ENCODE measurements at regions not wholly inside any gene's neighbourhood (a gene's known extent, or its start where the extent isn't known, plus 50 kb on each side); places are given as distances from the start of the nearest gene placed in this dataset.

DNA sequence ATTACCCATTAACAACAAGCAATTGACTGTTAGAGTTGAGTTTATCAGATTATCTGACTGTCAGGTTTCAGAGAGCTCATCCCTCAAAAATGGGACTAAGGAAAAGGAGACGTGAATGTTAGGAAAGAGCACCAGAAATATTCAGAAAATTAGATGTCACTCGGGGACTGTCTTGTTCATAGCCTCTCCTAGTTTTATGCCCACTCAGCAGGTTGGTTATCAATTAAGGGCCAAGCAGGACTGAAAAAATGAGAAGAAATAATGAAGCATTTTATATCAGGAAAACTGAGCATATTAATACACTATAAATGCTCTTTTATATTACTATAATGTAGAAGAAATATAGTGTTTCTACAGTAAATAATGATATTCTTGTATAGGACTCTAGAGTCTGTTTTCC is 188.1 kb upstream of the NRXN1 start:
- TF ChIP-seq, protein P1, sequence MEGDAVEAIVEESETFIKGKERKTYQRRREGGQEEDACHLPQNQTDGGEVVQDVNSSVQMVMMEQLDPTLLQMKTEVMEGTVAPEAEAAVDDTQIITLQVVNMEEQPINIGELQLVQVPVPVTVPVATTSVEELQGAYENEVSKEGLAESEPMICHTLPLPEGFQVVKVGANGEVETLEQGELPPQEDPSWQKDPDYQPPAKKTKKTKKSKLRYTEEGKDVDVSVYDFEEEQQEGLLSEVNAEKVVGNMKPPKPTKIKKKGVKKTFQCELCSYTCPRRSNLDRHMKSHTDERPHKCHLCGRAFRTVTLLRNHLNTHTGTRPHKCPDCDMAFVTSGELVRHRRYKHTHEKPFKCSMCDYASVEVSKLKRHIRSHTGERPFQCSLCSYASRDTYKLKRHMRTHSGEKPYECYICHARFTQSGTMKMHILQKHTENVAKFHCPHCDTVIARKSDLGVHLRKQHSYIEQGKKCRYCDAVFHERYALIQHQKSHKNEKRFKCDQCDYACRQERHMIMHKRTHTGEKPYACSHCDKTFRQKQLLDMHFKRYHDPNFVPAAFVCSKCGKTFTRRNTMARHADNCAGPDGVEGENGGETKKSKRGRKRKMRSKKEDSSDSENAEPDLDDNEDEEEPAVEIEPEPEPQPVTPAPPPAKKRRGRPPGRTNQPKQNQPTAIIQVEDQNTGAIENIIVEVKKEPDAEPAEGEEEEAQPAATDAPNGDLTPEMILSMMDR (IDR thresholded peaks at IDR 0.05; ENCODE audit: low read length, missing control alignments) = no peak
- no peak for DNase-seq (ENCODE audit: low read depth)
- H3K4me3 ChIP-seq (replicated peaks; ENCODE audit: low read depth, low read length) = no peak overlapping the region

DNA sequence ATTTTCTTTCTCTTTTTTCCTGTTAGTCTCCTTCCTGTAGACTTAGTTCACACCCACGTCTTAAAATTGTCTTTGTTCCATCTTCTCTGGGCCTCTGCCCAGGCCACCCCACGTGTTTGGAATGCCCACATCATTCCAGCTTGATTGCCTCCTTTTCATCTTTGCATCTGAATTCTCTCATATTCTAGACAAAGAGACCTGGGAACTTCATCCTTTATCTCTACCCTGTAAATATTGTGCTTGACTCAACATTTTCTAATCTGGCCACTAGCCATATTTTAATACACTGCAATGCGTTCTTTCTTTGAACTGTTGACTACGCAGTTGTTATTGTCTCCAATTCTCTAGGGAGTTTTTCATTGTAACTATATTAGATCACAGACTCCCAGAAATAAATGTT is 187.5 kb upstream of the NRXN1 start:
- H3K4me3 ChIP-seq (replicated peaks; ENCODE audit: low read depth, low read length) = no peak overlapping the region
- DNase-seq (ENCODE audit: low read depth) = peak; percentile 93
- TF ChIP-seq, protein P1 (IDR thresholded peaks at IDR 0.05; ENCODE audit: low read length, missing control alignments) = no peak

DNA sequence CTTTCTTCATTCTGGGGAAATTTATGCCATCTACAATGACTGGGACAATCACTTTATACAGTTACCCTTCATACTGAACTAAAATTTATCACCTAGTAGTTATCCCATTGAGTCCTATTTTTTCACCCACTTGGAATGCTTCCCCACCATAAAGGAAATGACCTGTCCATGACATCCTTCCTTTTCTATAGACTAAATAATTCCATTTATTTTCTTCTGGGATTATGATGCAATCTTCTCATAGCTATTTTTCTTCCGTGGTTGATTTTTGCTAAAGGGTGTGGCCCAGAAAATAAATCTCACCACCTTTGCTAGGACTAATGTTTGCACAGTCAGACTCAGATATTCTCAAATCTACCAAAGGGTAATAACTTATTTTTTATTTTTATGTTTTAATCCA is 186.1 kb upstream of the NRXN1 start:
- no peak overlapping the region for H3K4me3 ChIP-seq (replicated peaks; ENCODE audit: low read depth, low read length)
- TF ChIP-seq, protein P1 (IDR thresholded peaks at IDR 0.05; ENCODE audit: low read length, missing control alignments) = no peak
- DNase-seq (ENCODE audit: low read depth) = peak; percentile 29

DNA sequence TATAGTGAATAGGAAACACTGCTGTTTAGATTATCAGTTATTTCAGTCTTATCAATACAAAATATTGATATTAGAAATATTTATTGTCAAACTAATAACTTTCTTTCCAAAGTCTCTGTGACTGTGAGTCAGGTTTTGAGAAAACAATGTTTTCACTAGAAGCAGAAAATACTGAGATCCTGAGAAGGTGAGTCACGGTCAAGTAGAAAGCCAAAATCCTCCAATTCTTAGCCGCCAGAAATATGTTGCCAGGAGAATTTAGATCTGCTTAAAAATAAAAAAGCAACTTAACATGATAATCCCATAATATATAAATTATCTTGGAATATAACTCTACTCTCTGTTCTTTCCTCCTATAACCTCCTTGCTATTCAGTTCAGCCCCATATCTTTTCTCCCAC is 181.9 kb upstream of the NRXN1 start:
- H3K4me3 ChIP-seq (replicated peaks; ENCODE audit: low read depth, low read length) = no peak overlapping the region

DNA sequence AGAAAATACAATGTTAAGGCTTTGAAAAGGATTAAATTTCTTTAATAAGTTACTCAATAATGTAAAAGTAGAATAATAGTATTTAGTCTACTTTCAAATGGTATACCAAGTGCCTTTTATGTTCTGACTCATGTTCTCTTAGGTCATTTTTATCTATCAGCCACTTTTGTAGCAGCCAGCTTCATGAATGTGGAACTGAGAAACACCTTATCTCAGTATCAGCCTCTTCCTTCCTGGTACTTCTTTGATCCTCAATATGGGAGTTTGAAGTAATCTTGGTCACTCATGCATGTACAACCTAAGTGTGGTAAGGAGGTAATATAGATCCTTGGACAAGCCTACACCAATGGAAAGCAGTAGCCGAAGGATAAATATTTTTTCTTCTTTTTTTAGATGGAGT is 180.4 kb upstream of the NRXN1 start:
- TF ChIP-seq, protein P1 (IDR thresholded peaks at IDR 0.05; ENCODE audit: low read length, missing control alignments) = no peak
- DNase-seq (ENCODE audit: low read depth) = no peak
- H3K4me3 ChIP-seq (replicated peaks; ENCODE audit: low read depth, low read length) = no peak overlapping the region

More for the DNA sequence above, 181.9 kb upstream of the NRXN1 start:
- TF ChIP-seq, protein P1 (IDR thresholded peaks at IDR 0.05; ENCODE audit: low read length, missing control alignments) = no peak
- DNase-seq (ENCODE audit: low read depth) = peak; percentile 16

DNA sequence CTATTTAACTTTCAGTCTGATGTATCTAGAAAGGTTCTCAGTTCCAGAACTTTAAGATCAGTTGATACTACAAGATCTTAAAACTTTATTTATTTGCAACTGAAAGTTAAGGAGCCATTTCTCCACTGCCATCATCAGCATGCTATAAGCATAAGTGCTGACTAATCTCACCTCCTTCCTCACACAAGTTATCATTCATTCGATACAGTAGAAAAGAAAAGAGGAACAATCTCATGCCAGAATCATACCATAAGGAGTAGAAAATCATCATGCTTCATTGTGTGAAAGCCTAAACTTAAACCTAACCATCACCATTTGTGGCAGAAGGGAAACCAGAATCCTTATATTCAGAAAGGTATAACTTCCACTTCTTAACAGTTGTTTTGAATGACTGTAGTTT is 176.6 kb upstream of the NRXN1 start:
- no peak for DNase-seq (ENCODE audit: low read depth)
- no peak overlapping the region for H3K4me3 ChIP-seq (replicated peaks; ENCODE audit: low read depth, low read length)
- TF ChIP-seq, protein P1 (IDR thresholded peaks at IDR 0.05; ENCODE audit: low read length, missing control alignments) = no peak

DNA sequence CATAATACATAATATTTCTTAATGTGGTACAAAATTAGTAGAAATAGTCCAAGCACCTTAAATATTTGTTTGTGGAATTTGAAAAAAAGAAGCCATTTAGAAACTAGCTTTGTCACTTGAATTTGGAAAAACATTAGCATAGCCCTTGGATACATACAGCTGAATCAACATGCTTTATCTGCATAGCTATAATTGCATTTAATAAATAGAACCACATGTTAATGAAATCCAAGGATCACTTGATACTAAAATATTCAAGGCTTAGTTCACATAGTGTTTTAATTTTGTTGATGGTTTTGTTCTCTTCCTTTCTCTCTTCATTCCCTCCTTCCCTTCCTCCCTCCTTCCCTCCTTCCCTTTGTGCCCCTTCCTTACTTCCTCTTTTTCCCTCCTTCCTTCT is 169.4 kb upstream of the NRXN1 start:
- H3K4me3 ChIP-seq (replicated peaks; ENCODE audit: low read depth, low read length) = no peak overlapping the region
- DNase-seq (ENCODE audit: low read depth) = no peak
- TF ChIP-seq, protein P1 (IDR thresholded peaks at IDR 0.05; ENCODE audit: low read length, missing control alignments) = no peak
